Hematopoietic multipotent progenitor cell treated with erythropoietin and hydrocortisone succinate and interleukin-3 and kit ligand, for 17 days (in vitro differentiated cells): ENCODE measurements at regions not wholly inside any gene's neighbourhood (a gene's known extent, or its start where the extent isn't known, plus 50 kb on each side); places are given as distances from the start of the nearest gene placed in this dataset.
"Not testable (repeated sequence)": the region's sequence is repeated elsewhere in the genome, so short reads cannot be mapped to it uniquely, and the experiment has no call there.

Experiments used
- DNase-seq: peaks from one replicate; pipeline ENCODE4 v3.0.0-alpha.2; 2015; ENCODE audit warnings: low spot score

- no peak for DNase-seq
Measured at GRCh38 chr5:103427326-103427725, 135.3 kb downstream of the NUDT12 start.

- DNase-seq = no peak
Measured at GRCh38 chr5:103425686-103426454, 136.7 kb downstream of the NUDT12 start.

DNA sequence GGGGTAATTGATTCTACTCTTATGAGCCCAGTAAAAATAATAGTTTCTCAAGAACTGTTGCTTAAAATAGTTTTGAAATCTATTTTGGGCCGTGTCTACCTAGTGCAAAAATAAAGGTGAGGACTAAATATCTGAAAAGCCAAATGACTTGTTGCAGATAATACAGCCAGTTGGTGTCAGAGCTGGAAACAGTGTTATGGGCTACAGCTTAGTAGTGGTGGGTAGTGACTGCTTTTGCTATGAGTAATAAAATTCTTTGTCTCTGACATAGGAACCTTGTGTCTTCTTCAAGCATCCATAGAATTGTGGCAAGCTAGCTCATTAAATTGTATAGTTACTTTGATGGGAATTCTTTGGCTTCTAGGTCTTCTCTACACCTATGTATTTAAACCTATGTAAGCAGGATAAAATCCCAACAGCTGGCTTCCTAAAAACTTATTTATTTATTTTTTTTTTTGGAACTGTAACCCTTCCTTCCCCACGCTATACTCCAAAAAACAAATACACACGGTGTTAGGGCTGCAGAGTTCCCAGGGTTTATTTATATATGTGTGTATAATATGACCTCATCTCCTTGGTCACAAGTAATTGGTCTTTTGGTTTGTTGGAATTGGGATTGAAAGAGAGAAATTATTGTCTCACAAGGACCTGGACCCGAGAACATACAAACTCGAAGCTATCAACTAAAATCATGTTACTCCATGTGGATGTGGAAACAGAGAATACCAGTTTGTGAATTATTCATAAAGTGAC is 138.0 kb downstream of the NUDT12 start:
- no peak for DNase-seq

DNA sequence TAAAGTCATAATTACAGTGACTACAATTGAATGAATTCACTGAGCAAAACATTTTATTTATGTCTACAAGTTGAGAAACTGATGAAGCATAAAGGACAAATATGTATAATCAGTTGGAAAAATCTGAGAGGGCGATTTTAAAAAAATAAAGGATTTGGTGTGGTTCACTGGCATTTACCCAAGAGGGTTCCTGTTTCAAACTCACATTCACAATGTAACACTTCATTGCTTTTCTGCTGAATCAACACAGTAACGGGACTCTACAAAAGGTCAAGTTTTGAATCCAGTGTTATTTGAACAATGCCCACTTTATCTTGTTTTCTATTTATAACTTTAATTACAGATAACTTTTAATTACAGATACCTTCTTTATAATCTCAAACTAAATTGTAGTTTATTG is 138.6 kb downstream of the NUDT12 start:
- no peak for DNase-seq

- DNase-seq = no peak
Measured at GRCh38 chr5:103422756-103423155, 139.8 kb downstream of the NUDT12 start.

DNA sequence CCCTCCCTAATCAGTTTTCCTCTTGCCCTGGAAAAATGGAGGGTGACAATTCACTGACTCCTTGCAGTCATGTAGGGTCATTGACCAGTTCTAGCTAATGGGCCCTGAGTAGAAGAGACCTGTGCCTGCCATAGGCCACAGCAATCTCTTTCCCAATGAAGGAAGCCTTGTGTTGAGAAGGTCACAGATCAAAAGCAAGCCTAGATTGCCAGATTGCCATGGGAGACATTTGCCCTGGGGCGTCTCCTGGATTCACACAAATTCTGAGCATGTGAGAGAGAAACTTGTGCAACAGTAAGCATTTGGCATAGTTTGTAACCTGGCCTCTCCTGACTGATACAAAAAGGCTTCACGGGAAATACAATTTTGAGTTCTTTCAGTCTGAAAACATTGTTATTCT is 148.0 kb downstream of the NUDT12 start:
- no peak for DNase-seq

DNA sequence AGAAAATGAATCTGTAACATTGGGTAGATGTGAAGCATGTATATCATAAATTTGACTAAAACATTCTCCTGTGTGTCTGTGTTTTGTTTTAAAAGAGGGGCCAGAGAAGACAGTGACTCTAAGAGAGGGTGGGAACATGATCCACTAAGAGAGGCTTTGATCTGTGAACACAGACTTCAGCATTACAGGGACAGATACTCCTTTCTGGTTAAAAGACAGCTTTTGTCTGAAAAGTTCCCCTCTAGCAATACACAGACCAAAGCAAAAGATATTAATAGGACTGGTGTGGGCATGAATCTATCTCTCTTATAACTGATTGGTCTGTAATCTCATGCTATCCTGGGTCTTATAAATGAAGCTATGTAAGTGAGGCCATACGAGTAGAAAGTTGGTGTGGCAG is 150.9 kb downstream of the NUDT12 start:
- no peak for DNase-seq

DNA sequence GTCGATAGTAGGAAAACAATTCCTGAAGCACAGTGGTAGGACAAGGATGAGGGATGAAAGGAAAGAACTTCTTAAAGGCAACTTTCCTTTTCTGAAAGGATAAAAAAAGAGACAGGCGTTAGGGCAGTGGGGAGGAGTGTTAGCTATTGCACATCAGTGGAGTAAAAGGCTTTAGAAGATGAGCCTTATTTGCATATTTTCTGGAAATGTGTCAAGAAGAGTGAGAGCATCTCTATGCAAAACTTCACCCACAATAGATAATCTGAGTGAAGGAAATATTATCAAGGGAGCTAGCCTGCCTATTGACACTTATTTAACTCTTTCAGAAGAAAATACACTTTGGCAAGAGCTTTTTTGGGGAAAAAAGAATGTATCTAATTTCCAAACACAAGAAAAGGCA is 151.6 kb downstream of the MACIR start:
- no peak for DNase-seq

DNA sequence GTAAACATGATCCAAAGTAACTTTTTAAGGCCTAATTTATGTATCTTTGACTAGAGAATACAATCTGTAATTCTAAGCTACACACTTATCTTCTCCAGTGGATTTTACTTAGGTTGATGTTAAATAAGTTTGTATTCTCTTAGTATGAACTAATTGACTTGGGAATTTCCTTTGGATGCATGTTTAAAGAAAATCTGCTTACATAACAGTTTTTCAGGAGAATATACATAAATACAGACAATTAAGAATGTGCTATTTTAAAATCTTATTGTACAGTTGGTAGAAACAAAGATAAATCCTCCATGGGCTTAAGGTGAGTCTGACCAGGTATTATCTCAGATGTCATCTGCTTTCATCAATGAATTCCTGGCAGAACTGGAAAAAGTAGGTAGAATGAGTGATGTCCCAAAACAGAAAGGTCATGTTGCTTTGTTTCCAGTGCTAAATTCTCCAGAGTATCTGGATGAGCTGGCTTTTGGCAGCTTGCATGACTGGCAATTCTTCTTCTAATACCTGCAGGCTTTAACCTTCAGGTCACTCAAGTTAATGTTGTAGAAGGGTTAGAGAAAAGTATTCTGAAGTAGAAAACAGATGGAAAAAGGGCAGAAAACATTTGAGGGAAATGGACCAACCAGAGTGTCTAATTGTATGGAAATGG is 150.6 kb downstream of the MACIR start:
- DNase-seq = no peak

GRCh38 chr5:103408408-103408807 is 149.8 kb downstream of the MACIR start:
- DNase-seq = no peak

DNA sequence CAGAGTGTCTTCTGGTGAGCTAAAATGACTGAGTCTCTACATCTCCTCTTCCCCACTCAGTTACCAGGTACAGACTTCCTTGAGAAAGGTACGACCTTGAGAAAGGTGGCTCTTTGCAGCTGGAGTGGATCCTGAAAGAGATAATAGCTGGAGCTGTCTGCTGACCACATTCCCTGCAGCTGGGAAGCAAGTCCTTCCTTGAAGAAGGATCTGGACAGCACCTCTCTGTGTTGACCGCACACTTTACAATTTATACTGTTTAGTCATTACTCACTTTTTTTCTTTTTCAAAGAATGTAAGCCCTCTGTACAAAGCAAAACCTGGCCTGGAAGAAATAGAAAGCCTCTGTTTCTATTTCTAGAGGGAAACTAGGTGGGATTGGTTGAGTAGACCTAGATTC is 148.8 kb downstream of the MACIR start:
- no peak for DNase-seq

DNA sequence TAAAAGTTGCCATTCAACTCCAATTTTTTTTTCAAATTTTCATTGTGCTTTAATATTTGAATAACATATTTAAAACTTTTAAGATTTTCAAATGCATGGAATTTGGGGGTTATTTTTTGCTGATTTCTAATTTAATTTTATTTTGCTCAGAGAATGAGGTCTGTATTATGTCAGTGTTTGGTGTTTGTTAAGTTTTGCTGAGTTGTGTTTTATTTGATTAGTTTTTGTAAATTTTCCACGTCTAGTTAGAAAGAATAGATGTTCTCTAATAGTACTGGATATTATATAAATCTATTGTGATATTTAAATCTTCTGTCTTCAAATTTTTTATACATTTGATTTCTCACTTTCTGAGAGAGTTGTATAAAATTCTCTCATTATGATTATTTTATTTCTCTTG is 145.9 kb downstream of the MACIR start:
- DNase-seq = no peak

- DNase-seq = no peak
Measured at GRCh38 chr5:103402851-103403250, 144.3 kb downstream of the MACIR start.

- no peak for DNase-seq
Measured at GRCh38 chr5:103397739-103398581, 139.4 kb downstream of the MACIR start.

GRCh38 chr5:103394676-103395075 is 136.1 kb downstream of the MACIR start:
- DNase-seq = no peak

DNA sequence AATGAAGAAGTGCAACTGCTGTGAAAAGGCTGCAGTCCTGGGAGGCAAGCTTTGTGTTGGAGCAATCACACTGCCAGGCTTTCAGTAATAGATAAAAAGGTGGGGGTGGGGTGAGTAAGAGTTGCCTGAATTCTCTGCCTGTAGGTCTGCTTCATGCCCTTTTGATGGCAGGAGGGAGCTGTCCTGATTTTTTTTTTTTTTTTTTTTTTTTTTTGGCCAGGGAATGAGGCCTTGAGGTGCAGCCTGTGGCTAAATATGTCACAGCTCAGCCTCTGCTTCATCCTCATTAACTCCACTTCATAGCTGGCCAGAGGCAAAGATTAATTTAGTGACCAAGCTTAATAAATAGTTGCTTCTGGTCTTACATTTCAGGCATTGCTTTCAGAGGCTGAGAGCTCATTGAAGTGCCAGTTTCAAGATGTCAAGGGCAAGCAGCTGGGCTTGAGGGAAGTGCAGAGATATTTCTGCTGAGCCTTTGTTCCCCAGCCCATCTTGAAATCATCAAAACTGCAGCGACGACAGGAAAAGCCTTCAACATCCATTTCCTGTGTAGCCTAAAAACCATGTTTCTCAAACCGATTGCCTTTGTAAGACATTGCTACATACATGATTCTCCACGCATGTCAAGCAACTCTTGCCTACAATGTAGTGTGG is 134.7 kb downstream of the MACIR start:
- DNase-seq = no peak

DNA sequence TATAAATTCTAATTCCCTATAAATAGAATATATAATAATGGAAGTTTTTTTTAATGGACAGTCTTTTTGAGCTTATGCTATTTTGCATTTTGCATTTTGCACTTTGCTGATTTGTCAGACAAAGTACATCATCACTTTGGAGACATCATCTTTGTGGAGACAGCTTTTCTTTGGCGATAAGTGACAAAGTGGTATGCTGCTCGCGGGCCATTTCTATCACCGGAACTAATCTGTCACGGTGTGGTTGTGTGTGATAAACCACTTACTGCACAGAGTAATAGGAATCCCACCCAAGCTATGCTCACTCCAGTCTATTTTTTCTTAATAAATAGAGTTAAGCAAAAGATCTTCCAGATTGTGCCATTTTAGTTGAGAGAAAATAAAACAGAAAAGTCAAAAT is 133.1 kb downstream of the MACIR start:
- no peak for DNase-seq

DNA sequence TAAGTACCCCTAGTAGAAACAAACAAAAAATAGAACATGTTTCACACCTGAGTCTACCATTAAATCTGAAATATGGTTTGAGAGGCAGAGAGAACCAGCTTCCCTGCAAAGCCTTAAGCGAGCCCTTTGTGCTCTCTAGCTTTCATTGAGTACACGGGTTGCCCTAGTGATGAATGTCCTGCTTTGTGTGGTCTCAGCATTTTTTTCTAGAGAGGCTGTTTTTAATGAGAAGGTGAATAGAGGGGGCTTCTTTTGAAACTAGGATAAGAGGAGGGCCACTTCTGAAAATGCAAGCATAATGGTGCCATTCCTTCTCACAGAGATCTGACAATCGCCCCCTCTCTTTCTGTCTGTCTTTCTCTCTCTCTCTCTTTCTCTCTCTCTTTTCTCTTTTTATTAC is 131.3 kb downstream of the MACIR start:
- no peak for DNase-seq

GRCh38 chr5:103389357-103389756 is 130.8 kb downstream of the MACIR start:
- no peak for DNase-seq

- no peak for DNase-seq
Measured at GRCh38 chr5:103385722-103386121, 127.2 kb downstream of the MACIR start.

- DNase-seq = not testable (repeated sequence)
Measured at GRCh38 chr5:103377638-103378037, 119.1 kb downstream of the MACIR start.
